Epidermal melanocyte (primary cell): ENCODE measurements at regions not wholly inside any gene's neighbourhood (a gene's known extent, or its start where the extent isn't known, plus 50 kb on each side); places are given as distances from the start of the nearest gene placed in this dataset.

Source experiments
- DNase-seq: peaks from one replicate; pipeline ENCODE4 v3.0.0; 2011; ENCODE audit warnings: low spot score; ENCODE audit not compliant: insufficient read length

DNA sequence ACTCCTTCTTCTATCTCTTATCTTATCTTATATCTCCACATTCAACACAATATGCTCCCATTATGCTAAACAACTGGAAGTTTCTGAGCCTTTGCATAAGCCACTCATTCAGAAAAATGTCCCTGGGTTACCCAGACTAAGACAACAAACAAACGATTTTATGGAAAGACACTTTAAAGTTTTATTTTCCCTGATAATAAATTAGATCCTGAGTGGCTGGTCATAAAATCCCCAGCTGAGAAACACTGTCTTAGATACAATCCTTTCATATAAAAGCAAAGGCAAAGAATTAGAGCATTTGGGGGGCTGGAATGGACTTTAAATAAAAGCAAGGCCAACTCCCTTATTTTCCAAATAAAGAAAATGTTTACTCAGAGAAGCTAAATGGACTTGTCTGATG lies 322.3 kb downstream of the GBE1 start:
- DNase-seq: no peak

DNA sequence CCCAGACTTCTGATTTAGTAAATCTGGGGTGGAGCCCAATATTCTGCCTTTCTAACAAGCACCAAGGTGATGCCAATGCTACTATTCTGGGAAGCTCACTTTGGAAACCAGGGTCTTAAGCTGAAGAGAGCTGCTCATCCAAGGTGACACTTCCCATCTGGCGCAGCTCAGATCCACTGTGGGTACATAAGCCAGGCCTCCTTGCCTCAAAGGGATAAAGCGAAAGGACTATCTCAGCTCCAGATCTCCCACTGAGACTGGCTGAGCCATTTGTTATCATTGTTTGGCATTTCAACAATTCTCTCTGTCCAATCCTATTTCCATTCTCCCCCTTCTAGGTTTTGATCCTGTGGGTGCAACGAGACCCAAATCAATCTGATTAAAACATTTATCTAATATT lies 323.8 kb downstream of the GBE1 start:
- no peak for DNase-seq

DNA sequence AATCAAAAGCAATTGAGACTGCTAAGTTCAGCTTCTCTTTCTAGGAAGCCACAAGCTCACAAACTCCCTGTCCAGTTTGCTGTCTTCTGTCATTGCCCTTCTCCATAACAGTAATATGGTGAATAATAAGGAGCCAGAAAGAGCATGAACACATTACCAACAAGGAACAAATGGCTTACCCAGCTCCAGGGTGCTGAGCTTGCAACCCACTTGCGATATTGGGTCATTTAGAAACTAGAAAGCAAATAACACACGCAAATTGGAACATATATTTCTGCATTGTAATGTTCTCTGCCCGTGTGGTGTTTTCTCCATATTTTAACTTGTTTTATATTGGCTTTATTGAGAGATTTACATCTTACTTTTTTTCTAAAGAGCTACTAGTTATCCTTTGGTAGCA lies 325.3 kb downstream of the GBE1 start:
- DNase-seq: no peak

DNA sequence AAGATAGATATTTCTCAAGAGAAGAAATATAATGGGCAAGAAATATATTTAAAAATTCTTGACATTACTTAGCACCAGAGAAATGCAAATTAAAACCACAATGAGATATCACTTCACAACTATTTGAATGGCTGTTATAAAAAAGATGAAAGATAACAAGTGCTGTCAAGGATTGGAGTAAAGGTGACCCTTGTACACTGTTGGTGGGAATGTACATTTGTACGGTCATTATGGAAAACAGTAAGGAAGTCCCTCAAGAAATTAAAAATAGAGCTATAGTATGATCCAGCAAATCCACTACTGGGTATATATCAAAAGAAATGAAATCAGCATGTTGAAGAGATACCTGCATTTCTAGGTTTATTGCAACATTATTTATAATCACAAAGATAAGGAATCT lies 326.4 kb downstream of the GBE1 start:
- no peak for DNase-seq

DNA sequence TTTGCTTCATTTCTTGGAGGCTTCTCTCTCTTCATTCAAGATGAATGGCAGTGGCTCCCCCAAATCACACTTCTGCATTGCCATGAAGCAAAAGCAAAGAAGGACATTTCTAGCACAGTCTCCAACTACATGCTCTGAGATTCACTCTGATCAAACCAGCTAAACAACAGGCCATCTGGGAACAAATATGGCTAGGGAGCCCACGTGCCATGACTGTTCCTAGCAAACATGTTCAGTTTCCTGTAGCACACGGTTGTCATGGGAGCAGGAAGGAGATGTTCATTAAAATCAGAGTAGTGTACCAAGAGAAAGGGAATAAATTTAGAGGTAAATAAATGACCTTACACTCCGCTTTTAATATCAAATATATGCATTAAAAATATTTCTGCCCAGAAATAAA lies 327.3 kb downstream of the GBE1 start:
- DNase-seq: no peak

DNA sequence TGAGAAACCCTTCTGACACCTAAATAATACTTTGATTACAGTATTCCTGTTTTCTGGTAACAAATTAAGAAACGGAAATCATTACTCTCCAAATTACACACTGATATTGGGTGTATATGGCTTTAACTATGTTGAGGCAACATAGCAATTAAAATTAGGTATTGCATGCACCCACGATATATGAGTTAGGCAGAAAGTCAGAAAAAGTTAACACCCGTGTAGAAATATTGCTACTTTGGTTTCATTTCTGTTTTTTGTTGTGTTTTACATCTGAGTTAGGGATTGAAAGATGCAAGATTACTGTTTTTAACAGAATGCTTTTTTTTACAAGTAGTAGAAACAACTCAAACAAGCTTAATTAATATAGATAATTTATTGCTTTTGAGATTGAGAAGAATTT lies 327.8 kb downstream of the GBE1 start:
- no peak for DNase-seq

DNA sequence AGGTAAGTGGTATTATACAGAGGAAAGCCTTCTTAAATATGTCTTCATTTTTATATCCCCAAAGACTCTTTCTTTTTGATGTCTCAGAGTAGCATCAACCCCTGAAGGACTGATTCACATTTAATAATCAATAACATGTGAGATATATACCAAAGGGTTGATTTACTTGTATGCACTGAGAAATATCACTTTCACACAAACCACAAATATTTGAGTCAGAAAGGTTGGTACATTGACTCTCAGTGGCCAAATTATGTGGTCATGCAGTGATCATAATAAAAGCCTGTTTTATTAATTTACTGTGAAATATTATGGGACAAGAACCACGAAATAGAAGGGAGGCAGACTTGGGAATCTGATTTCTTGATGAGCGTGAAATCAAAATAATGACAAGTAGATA lies 329.0 kb downstream of the GBE1 start:
- DNase-seq: no peak

DNA sequence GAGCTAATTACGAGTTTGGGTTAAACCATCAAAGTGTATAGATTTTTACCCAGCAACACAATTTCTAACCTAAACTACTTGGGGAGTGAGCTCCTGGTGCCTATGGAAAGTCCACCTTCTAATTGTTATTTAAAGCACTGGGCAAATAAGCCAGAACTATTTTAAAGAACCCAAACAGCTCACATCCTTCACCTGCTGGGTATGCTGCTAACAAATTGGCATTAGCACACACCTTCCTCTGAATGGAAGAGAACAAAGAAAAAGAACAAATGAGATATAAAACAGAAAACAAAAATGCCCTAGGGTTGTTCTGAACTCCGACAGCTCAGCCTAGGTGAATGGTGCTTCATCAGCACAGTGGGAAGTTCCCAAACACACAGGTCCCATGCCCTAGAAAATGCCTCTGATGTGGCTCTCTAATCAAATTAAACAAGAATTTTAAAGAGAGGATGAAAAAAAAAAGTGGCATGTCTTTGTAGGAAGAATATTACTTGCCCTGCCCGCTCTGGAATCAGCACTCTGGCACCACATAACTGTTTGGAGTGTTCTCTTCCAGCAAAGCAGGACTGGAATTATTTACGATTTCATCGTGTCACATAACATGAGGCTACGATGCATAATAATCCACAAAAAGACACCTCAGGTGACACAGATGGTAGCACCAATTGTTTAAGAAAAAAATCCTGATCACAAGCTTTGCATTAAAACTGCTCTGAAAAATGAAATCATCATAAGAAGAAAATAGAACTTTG lies 334.4 kb downstream of the GBE1 start:
- no peak for DNase-seq

DNA sequence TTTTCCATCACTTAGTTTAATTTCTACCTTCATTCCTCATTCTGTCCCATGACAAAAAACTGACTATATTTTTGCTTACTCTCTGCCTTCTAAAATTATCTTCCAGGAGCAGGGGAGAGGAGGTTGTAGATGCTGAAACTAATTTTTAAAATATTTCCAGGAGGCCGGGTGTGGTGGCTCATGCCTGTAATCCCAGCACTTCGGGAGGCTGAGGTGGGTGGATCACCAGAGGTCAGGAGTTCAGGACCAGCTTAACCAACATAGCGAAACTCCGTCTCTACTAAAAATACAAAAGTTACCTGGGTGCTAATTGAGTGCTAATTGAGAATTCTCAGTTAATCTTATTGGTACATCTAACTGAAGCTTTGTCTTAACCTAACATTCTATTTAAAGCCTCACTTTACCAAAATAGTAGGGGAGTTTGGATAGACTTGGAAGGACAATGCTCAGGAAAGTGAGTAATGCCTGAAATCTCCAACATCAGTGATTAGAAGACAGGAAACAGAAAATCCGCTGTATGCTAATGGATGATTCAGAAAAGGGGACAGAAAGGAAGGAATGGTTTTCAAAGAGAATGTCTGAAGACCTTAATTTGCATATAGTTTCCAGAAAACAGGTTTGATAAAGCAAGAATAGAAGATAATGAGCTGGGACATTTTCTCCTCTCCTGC lies 336.1 kb downstream of the GBE1 start:
- DNase-seq: no peak

DNA sequence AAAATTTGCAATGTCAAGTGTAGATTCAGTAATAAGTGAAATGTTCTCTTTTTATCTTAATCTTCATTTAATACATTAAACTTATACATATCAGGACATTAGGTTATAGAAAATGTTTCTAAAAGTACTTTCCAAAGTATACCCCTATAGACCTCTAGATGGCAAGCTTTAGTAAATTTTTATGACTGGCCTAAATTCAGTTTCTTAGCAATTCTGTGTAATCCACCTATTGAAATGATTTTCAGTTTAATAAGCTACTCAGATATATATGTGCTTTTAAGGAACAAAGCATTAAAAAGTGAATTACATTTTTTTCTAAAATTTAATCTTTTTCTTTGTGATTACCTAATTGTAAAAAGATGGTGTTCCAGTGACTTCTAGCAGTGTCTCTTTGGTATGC lies 342.2 kb downstream of the GBE1 start:
- no peak for DNase-seq

DNA sequence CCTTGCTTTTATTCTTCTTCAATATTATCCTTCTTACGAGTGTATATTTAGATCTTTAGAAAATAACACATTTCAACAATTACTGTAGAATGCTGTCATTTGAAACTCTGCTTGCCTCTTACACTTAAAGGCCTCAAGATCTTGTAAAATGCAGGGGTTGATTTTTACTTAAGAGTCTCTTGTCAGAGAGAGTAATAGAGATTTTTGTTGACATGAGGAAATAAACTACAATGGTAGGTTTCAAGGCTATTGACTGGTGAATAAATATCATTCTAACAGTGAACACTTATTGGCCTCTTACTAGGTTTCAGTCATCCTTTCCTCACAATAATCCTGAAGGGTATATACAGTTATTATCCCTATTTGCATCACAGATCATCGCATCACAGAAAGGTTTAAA lies 344.6 kb downstream of the GBE1 start:
- no peak for DNase-seq

DNA sequence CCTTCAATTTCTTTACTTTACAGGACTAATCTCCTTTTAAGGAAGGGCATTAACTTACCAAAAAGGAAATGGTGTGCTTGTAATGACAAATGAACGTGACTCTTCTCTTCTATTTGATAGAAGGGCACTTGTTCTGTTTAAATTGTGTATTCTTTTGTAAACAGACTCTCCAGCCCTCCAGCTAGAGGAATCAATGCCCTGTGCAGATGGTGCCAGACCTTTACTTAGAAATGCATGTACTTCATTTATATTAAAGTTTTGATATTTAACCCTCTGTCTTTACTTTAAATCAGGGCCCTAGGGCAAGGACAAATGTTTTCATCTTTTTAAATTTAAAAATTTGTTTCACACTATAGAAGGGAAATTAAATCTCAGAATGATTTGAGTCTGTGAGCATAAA lies 355.1 kb downstream of the GBE1 start:
- DNase-seq: no peak

DNA sequence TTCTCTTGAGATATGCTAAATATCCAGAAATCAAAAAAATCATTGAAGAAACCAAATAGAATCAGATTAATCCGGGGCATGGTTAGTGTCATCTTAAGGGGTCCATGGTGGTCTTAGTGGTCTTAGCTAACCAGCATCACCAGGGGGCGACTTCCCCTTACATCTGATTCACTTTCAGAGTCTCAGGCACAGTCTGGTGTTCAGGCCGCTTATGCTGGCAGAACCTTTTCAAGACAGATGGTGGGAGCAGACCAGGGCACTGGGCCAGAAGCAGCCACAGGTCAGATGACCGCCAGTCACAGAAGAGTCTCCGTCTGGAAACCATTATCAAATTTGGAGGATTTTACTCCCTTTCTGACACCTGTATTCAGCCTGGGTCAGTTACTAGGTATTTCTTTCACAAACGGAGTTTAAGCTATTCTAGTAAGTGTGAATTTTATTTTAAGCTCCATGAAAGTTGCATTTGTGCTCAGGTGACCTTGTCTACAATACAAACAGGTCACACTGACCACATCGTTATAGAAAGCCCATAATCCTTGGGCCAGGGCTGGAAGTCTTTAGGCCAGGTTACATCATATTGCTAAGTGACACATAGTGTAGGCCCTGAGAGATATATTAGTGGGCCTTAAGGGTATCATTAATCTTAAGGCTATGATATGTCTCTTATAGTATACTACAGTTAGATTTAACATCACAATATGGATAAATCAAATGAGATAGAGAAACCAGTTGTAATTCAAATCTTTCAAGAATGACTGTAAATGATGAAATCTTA lies 365.5 kb downstream of the GBE1 start:
- DNase-seq: no peak

DNA sequence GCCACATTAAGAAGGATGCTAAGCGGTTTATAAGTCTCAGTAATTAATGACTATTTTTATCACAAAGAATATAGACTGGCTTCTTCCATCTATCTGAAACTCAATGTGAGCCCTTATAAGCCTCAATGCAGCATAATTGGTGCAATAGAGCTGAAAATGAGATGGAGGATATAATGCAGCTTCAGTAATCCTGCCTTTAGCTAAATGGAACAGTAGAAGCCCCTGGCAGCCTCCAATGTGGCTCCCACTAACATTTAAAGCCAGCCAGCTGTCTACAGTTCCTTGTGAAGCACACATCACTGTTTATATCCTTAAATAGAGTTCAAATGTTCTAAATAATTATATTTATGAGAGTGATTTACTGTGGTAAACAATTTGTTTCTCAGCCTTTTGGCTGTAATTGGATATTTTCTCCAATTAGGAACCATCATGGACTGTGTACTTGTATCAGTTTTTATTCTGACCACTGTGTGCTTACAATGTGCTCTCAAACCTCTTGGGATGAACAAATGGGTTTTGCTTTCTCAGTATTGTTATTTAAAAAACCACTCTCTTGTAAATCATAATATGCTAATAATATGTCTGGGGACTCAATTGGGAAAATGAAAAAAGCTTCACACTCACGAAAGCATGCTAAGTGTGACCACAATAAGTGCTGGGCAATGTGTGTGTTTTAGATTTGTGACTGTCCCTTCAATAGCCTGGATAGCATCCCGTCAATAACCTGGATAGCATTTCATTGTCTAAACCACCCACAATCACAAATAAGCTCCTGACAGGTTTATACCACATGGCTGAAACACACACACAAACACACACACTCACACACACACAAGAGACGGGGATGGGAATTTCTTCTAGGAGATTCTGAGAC lies 366.6 kb downstream of the GBE1 start:
- no peak for DNase-seq

DNA sequence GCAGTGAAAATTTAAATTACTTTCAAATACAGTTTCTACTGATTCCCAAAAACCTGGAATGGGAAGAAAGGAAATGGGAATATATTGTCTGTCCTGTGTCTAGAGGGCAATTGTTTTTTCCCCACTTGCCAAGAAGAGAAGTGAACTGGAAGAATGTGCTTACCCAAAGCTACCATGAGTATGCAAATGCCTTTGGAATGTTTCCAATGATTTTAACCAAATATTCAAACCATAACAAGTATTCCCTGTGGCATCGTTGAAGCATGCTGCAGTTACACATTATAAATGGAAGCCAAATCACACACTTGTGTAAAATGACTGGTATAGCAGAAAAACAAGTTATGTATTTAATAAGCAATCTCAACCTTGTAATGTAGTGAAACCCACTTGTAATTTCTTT lies 368.2 kb downstream of the GBE1 start:
- no peak for DNase-seq

DNA sequence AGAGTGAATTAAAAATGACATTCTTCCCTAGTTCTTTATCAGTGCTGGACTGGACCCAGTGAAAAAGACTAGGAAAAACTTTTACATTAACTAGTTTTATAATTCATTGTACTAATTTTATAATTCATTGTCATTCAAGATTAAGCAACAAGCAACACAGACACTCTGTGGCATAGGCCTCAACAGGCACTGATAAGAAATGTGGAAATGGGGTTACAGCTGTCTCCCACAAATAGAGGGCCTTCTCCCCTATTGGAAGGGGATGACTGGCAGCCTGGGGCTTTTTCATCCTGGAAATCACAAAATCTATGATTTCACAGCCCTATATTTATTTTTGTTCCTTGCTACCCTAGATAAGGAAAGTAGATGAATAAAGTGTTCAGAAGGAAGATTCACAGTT lies 370.6 kb downstream of the GBE1 start:
- DNase-seq: no peak

DNA sequence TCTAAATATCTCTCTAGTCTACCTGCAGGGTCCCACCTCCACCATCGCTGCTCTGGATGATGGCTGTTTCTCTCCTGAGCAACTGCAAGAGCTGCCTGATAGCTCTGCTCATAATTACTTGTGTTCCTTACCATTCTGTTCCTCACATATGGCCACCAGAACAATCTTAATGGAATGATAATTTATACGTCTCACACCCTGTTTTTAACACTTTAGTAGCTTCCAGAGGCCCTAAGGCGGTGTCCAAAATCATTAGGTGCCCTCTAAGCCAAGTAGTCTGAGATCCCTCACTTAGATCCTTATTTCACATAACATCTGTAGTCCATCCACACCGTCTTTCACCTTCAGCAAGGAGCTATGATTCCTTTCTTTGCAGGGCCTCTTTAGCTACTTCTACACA lies 373.3 kb downstream of the GBE1 start:
- DNase-seq: no peak

DNA sequence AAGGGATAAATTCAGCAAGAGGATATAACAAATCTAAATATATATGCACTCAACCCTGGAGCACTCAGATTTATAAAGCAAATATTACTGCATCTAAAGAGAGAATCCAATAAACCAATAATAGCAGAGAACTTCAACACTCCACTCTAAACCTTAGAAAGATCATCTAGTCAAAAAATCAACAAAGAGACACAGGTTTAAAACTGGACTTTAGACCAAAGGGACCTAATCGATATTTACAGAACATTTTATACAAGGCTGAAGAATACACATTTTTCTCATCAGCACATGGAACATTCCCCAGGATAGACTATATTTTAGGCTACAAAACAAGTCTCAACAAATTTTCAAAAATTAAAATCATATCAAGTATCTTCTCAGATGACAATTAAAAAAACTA lies 379.0 kb downstream of the GBE1 start:
- no peak for DNase-seq

DNA sequence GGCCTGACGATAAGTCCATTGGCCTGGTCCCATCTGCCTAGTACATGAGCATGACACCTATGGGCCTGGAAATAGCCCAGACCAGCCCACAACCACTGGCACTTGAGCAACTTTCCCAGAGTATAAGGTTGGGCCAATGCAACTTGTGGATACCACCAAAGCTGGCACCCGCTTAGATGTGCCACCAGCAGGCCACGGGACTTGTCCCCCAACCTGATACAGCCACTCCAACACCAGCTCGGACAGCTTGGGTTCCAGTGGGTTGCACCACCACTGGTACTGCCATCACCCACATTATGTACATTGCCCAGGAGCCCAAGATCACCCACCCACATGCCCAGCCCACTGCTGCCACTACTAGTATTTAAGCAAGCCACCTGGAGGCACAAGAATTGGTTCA lies 381.2 kb downstream of the GBE1 start:
- no peak for DNase-seq

DNA sequence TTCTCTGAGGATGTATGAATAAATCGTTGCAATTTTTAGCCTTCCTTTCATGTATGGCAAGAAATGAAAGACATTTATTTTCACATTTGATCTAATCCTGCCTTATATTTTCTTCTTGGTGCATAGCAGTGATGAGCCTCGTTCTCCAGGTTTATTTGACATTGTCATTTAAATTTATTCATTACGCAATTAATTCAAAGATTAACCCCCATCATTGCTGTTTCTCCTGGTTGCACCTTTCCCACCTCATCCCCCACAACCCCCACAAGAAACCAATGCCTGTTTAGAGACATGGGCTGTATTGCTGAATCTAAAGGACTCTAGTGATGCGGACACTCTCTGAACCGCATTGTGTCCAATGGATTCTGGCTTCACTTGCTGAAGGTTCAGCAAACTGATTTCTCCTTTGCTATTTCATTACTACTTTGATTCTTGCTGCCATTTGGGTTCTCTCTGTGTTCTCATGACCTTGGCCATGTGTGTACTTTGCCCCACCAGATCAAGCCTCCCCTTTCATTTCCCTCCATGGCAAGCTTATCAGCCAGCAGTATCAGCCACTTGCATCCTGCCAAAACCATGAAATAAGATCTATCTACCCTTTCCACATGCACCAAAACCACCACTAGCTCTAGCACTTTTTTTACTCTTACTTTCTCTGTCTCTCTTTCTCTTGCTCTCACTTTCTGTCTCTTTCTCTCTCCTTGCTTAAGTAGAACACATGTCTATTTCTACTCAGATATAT lies 382.7 kb downstream of the GBE1 start:
- no peak for DNase-seq

DNA sequence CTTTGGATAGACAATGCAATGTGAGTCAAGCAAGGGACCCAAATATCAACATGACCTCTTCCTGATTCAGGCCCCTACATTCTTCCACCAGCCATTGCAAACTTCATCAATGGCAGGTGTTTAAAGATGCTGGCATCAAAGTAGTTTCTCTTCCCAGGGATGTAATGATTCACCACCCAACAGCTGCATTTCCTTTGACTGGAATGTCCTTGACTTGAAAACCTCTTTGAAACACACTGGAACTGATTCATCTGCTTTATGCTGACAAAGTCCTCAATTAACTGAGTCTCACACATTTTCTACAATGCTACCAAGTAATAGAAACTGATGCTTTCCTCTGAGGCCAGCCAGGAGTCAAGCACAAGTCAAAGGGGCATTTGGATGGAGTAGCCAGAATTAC lies 385.5 kb downstream of the GBE1 start:
- DNase-seq: no peak
